MM.1S (cell line): ENCODE measurements at regions not wholly inside any gene's neighbourhood (a gene's known extent, or its start where the extent isn't known, plus 50 kb on each side); places are given as distances from the start of the nearest gene placed in this dataset.
"Not testable (repeated sequence)": the region's sequence is repeated elsewhere in the genome, so short reads cannot be mapped to it uniquely, and the experiment has no call there.

Source experiments
- DNase-seq: peaks from one replicate; pipeline ENCODE4 v3.0.0-alpha.2; 2015
- H2AFZ ChIP-seq: fragments of 300-600 bp; sonication (generic); 2 replicates; pipeline ENCODE4 v1.6.0; 2016; ENCODE audit warnings: antibody characterized with exemption, low read length
- H3F3A ChIP-seq: fragments of 300-600 bp; sonication (generic); 2 replicates; pipeline ENCODE4 v1.6.1; 2016; ENCODE audit warnings: mild to moderate bottlenecking, antibody characterized with exemption, low read length, moderate library complexity, mixed read lengths; ENCODE audit not compliant: insufficient read depth
- H3K27ac ChIP-seq: fragments of 300-600 bp; sonication (generic); 2 replicates; pipeline ENCODE4 v1.5.1; 2016; ENCODE audit warnings: mild to moderate bottlenecking, low read length
- H3K27me3 ChIP-seq: fragments of 300-600 bp; sonication (generic); replicated peaks from 2 replicates; pipeline ENCODE4 v1.6.0; 2016; ENCODE audit warnings: low read length; ENCODE audit not compliant: insufficient read depth
- H3K36me3 ChIP-seq: fragments of 300-600 bp; sonication (generic); replicated peaks from 2 replicates; pipeline ENCODE4 v1.6.1; 2016; ENCODE audit warnings: mild to moderate bottlenecking, low read length, mixed read lengths; ENCODE audit not compliant: insufficient read depth
- H3K4me1 ChIP-seq: fragments of 300-600 bp; sonication (generic); 2 replicates; pipeline ENCODE4 v1.6.1; 2016; ENCODE audit warnings: low read length, mixed read lengths
- H3K4me2 ChIP-seq: fragments of 300-600 bp; sonication (generic); 2 replicates; pipeline ENCODE4 v1.6.0; 2016; ENCODE audit warnings: low read depth, low read length
- H3K4me3 ChIP-seq: fragments of 300-600 bp; sonication (generic); 2 replicates; pipeline ENCODE4 v1.5.1; 2016; ENCODE audit warnings: low read length, mixed read lengths
- H3K79me2 ChIP-seq: fragments of 300-600 bp; sonication (generic); 2 replicates; pipeline ENCODE4 v1.6.1; 2016; ENCODE audit warnings: mixed run types, low read length, mixed read lengths
- H3K9ac ChIP-seq: fragments of 300-600 bp; sonication (generic); 2 replicates; pipeline ENCODE4 v1.6.1; 2016; ENCODE audit warnings: low read length, mixed read lengths
- H3K9me2 ChIP-seq: fragments of 300-600 bp; sonication (generic); replicated peaks from 2 replicates; pipeline ENCODE4 v1.6.1; 2016; ENCODE audit warnings: mild to moderate bottlenecking, low read length, mixed read lengths; ENCODE audit not compliant: insufficient read depth
- H3K9me3 ChIP-seq: fragments of 300-600 bp; sonication (generic); replicated peaks from 2 replicates; pipeline ENCODE4 v1.6.1; 2016; ENCODE audit warnings: mild to moderate bottlenecking, low read length, mixed read lengths; ENCODE audit not compliant: insufficient read depth
- H4K20me1 ChIP-seq: fragments of 300-600 bp; sonication (generic); 2 replicates; pipeline ENCODE4 v1.6.1; 2016; ENCODE audit warnings: mild to moderate bottlenecking, low read length, moderate library complexity, mixed read lengths; ENCODE audit not compliant: insufficient read depth
- EZH2 ChIP-seq: fragments of 300-600 bp; sonication (generic); optimal IDR thresholded peaks from 2 replicates; pipeline ENCODE3; 2017; ENCODE audit warnings: low read depth, mild to moderate bottlenecking, antibody characterized with exemption, low read length, mixed read lengths
- EZH2phosphoT487 ChIP-seq: fragments of 300-600 bp; sonication (generic); IDR thresholded peaks from 2 replicates; pipeline ENCODE4 v1.6.1; 2018; ENCODE audit warnings: antibody characterized with exemption, low read length
- TF ChIP-seq, protein P1 (sequence below): fragments of 300-600 bp; sonication (generic); IDR thresholded peaks from 2 replicates; pipeline ENCODE4 v1.5.1; 2016; ENCODE audit warnings: antibody characterized with exemption, low read length, mixed read lengths

DNA sequence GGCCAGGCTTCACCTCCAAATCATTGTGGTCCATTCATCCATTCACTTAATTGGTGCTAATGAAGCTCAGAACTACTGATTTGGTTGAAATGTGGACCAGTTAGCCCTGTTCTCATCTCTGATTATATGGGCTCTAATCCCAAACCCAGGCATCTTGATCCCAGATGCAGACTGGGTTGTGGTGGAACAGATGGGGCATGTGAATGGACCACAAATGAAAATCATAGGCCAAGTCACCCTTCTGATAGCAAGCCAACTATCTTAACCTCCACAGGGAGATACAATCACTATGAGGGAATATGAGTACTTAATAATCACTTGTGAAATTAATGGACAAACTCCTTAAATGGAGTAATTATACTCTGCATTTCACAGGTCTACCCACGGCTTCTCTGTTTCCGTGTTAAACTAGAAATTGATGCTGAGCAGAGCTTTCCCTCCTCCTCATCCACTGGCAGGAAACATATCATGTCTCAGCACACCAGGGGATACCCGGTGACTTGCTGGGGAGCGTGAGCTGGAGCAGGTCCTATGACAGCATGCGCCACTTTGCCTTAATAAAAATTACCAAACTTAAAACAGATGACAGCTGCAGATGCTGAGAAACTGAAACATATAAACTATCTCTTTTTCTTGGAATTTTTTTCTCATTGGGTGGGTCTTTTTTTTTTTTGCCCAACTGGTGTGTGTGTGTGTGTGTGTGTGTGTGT, 108.8 kb upstream of the HEY2 start:
- no peaks in the 10 kb centered on the region for H3K9me3 ChIP-seq
- no peaks in the 10 kb centered on the region for H4K20me1 ChIP-seq
- no peak overlapping the region for H3K4me3 ChIP-seq
- H3K4me2 ChIP-seq, result no peak overlapping the region
- no peak overlapping the region for H2AFZ ChIP-seq
- no peak for DNase-seq
- H3K4me1 ChIP-seq, result no peaks in the 10 kb centered on the region
- H3F3A ChIP-seq, result no peaks in the 10 kb centered on the region
- no peaks in the 10 kb centered on the region for H3K9me2 ChIP-seq
- H3K9ac ChIP-seq, result no peak overlapping the region
- no peak overlapping the region for H3K27ac ChIP-seq
- no peaks in the 10 kb centered on the region for H3K27me3 ChIP-seq
- no peaks in the 10 kb centered on the region for H3K79me2 ChIP-seq
- no peaks in the 10 kb centered on the region for H3K36me3 ChIP-seq
- TF ChIP-seq, protein P1, sequence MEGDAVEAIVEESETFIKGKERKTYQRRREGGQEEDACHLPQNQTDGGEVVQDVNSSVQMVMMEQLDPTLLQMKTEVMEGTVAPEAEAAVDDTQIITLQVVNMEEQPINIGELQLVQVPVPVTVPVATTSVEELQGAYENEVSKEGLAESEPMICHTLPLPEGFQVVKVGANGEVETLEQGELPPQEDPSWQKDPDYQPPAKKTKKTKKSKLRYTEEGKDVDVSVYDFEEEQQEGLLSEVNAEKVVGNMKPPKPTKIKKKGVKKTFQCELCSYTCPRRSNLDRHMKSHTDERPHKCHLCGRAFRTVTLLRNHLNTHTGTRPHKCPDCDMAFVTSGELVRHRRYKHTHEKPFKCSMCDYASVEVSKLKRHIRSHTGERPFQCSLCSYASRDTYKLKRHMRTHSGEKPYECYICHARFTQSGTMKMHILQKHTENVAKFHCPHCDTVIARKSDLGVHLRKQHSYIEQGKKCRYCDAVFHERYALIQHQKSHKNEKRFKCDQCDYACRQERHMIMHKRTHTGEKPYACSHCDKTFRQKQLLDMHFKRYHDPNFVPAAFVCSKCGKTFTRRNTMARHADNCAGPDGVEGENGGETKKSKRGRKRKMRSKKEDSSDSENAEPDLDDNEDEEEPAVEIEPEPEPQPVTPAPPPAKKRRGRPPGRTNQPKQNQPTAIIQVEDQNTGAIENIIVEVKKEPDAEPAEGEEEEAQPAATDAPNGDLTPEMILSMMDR, result no peak
- TF ChIP-seq EZH2 (no peak), EZH2phosphoT487 (no peak)

DNA sequence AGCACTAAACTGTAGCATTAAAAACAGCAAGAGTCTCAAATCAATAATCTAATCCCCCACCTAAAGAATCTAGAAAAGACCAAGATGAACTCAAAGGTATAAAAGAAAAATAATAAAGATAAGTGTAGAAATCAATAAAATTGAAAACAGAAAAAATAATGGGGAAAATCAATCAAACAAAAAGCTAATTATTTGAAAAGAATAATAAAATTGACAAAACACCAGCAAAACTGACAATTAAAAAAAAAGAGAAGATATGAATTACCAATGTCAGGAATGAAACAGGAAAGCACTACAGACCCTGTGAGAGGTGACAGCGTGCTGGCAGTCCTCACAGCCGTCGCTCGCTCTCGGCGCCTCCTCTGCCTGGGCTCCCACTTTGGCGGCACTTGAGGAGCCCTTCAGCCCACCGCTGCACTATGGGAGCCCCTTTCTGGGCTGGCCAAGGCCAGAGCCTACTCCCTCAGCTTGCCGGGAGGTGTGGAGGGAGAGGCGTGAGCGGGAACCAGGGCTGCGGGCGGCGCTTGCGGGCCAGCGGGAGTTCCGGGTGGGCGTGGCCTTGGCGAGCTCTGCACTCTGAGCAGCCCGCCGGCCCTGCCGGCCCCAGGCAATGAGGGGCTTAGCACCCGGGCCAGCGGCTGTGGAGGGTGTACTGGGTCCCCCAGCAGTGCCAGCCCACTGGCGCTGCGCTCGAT, 105.3 kb upstream of the HEY2 start:
- not testable (repeated sequence) for DNase-seq

DNA sequence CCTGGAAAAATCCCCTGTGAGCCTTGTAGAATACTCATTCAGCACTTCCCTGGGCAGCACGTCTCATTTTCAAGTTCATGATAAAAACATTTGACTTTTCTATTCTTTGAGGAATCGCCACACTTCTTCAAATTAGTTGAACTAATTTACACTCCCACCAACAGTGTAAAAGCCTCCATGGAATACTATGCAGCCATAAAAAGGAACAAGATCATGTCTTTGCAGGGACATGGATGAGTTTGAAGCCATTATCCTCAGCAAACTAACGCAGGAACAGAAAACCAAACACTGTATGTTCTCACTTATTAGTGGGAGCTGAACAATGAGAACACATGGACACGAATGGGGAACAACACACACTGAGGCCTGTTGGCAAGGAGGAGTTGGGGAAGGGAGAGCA, 102.0 kb upstream of the HEY2 start:
- no peaks in the 10 kb centered on the region for H3K9me2 ChIP-seq
- no peak for DNase-seq
- H4K20me1 ChIP-seq, result no peaks in the 10 kb centered on the region
- H3K36me3 ChIP-seq, result no peaks in the 10 kb centered on the region
- no peak overlapping the region for H3K9ac ChIP-seq
- no peak for TF ChIP-seq EZH2phosphoT487
- no peak for TF ChIP-seq EZH2
- TF ChIP-seq, protein P1, result no peak
- no peak overlapping the region for H2AFZ ChIP-seq
- H3K4me3 ChIP-seq, result no peak overlapping the region
- no peak overlapping the region for H3K27ac ChIP-seq
- no peak overlapping the region for H3K4me2 ChIP-seq
- H3F3A ChIP-seq, result no peaks in the 10 kb centered on the region
- no peaks in the 10 kb centered on the region for H3K9me3 ChIP-seq
- H3K79me2 ChIP-seq, result no peaks in the 10 kb centered on the region
- H3K4me1 ChIP-seq, result no peaks in the 10 kb centered on the region
- no peaks in the 10 kb centered on the region for H3K27me3 ChIP-seq

More for the DNA sequence above, 105.3 kb upstream of the HEY2 start:
- not testable (repeated sequence) for H3K4me3 ChIP-seq, H4K20me1 ChIP-seq, H3K36me3 ChIP-seq, H2AFZ ChIP-seq, H3K9me2 ChIP-seq, H3K9me3 ChIP-seq, H3K27ac ChIP-seq, H3K4me2 ChIP-seq, H3K4me1 ChIP-seq, H3F3A ChIP-seq, H3K27me3 ChIP-seq, H3K9ac ChIP-seq, H3K79me2 ChIP-seq

DNA sequence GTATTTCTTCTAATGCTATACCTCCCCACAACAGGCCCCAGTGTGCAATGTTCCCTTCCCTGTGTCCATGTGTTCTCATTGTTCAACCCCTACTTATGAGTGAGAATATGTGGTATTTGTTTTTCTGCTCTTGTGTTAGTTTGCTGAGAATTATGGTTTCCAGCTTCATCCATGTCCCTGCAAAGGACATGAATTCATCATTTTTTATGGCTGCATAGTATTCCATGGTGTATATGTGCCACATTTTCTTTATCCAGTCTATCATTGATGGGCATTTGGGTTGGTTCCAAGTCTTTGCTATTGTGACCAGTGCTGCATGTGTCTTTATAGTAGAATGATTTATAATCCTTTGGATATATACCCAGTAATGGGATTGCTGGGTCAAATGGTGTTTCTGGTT, 95.7 kb upstream of the HEY2 start:
- H3K9me2 ChIP-seq, H3F3A ChIP-seq, H3K27ac ChIP-seq, DNase-seq, H3K4me3 ChIP-seq, H4K20me1 ChIP-seq, H3K9ac ChIP-seq, H3K4me2 ChIP-seq, H3K79me2 ChIP-seq, H3K36me3 ChIP-seq, H2AFZ ChIP-seq, H3K27me3 ChIP-seq, H3K9me3 ChIP-seq: not testable (repeated sequence)
- H3K4me1 ChIP-seq, result peaks cover 16% of the 10 kb centered on the region
